ENCODE measurements at regions not wholly inside any gene's neighbourhood (a gene's known extent, or its start where the extent isn't known, plus 50 kb on each side); places are given as distances from the start of the nearest gene placed in this dataset.
"Not testable (repeated sequence)": the region's sequence is repeated elsewhere in the genome, so short reads cannot be mapped to it uniquely, and the experiment has no call there.

DNA sequence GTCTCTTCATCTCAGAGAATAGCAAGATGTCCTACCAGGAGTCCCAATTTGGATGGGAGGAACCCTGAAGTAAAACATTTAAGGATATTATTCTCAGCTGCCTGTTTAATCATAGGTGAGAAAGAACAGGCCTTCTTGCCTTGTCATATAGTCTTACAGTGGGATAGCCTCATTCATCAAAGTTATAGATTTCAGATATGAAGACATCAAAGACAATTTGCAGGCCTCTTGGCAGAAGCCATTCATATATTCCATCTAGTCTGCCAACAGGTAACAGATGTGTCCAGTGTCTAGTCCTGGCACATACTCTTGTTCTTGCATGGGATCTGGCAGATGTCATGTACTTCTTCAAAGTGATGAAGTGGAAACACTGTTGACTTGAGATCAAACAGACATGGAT lies 601.3 kb upstream of the GHITM start:
- no peak overlapping the region for H3K4me3 ChIP-seq (replicated peaks in 1 of 2; ENCODE audit: low read depth in 2 of 2, low read length in 2 of 2)
- no peak for TF ChIP-seq CTCF (IDR thresholded peaks at IDR 0.05; ENCODE audit: low read depth, low read length)
- DNase-seq (ENCODE audit: low read depth in 2 of 2): no peak

GRCh38 chr10:83539528-83540308 lies 599.6 kb upstream of the GHITM start:
- DNase-seq (ENCODE audit: low read depth in 2 of 2): peak; percentile 77 to 79
- no peak for TF ChIP-seq CTCF (IDR thresholded peaks at IDR 0.05; ENCODE audit: low read depth, low read length)
- no peak overlapping the region for H3K4me3 ChIP-seq (replicated peaks in 1 of 2; ENCODE audit: low read depth in 2 of 2, low read length in 2 of 2)

DNA sequence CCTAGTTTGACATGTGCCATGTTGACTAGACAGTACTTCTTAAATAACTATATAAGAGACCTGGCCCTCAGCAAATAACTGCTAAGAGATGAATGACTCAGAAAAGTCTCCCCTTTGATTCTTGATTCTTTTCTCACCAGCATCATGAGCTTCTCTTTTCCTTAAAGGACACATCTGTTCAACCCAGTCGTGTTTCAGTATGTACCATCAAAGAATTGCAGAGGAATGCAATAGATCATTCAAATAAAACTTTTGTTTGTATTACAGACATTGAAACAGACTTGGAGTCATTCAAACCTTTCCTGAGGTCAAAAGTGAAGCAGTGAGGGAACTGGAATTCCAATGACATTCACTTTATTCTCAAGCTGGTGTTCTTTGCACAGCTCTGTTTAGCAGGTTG lies 598.3 kb upstream of the GHITM start:
- TF ChIP-seq CTCF (IDR thresholded peaks at IDR 0.05; ENCODE audit: low read depth, low read length): no peak
- no peak overlapping the region for H3K4me3 ChIP-seq (replicated peaks in 1 of 2; ENCODE audit: low read depth in 2 of 2, low read length in 2 of 2)
- peak in 1 of 2 donors; percentile 10 for DNase-seq (ENCODE audit: low read depth in 2 of 2)

GRCh38 chr10:83542774-83543411 lies 596.4 kb upstream of the GHITM start:
- no peak overlapping the region for H3K4me3 ChIP-seq (replicated peaks in 1 of 2; ENCODE audit: low read depth in 2 of 2, low read length in 2 of 2)
- DNase-seq (ENCODE audit: low read depth in 2 of 2): peak in 1 of 2 donors; percentile 31
- no peak for TF ChIP-seq CTCF (IDR thresholded peaks at IDR 0.05; ENCODE audit: low read depth, low read length)

DNA sequence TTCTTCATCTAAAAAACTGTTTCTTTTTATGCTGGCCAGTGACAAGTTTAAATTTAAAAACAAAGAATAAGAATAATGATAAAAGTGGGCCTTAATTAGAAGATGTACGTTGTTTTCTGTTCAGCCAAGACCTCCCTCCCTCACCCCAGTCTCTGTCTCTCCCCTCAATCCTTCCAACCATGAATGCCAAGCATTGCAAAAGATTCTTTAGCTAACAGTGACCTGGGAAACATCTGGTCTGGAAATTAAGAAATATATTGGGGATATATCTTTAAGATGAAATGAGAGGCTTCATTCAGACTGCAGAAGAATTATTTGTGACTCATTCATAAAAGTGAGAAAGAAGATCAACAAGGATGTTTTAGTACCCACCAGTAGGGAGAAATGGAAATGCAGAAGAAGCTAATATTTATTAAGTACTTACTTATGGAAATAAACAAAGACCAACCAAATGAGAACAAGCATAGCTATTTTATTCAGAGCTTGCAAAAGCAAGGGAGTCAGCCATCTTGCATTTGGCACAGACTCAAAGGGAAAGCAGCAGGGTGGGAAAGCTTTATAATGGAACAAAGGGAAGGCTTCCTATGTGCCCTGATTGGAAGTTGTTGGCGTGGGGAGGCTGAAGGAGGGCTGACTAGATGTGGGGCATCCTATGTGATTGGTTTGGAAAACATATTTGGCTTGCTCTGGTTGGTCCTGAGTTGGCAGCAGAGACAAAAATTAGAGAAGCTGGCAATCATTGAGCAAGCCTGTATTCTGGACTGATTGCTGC lies 595.4 kb upstream of the GHITM start:
- DNase-seq (ENCODE audit: low read depth in 2 of 2): no peak
- TF ChIP-seq CTCF (IDR thresholded peaks at IDR 0.05; ENCODE audit: low read depth, low read length): no peak
- no peak overlapping the region for H3K4me3 ChIP-seq (replicated peaks in 1 of 2; ENCODE audit: low read depth in 2 of 2, low read length in 2 of 2)

- peak; percentile 10 to 59 for DNase-seq (ENCODE audit: low read depth in 2 of 2)
- no peak for TF ChIP-seq CTCF (IDR thresholded peaks at IDR 0.05; ENCODE audit: low read depth, low read length)
- no peak overlapping the region for H3K4me3 ChIP-seq (replicated peaks in 1 of 2; ENCODE audit: low read depth in 2 of 2, low read length in 2 of 2)
Observed at GRCh38 chr10:83545901-83546391, 593.4 kb upstream of the GHITM start.

- not testable (repeated sequence) for H3K4me3 ChIP-seq (replicated peaks in 1 of 2; ENCODE audit: low read depth in 2 of 2, low read length in 2 of 2); DNase-seq (ENCODE audit: low read depth in 2 of 2)
Observed at GRCh38 chr10:83551190-83551589, 588.1 kb upstream of the GHITM start.

All from cardiac fibroblast (primary cell).